CD14-positive monocyte (primary cell): ENCODE measurements at regions not wholly inside any gene's neighbourhood (a gene's known extent, or its start where the extent isn't known, plus 50 kb on each side); places are given as distances from the start of the nearest gene placed in this dataset.

Experiments
- DNase-seq, 3 donors: peaks; one replicate each; pipeline ENCODE4 v3.0.0-alpha.2; 2011 to 2022
- H2AFZ ChIP-seq: 2 replicates; pipeline ENCODE4 v1.6.0; 2012; ENCODE audit warnings: mild to moderate bottlenecking, low read depth, low read length, inconsistent platforms; ENCODE audit not compliant: insufficient read depth, poor library complexity, severe bottlenecking
- H3K27ac ChIP-seq, 2 donors: 1 replicate in 1 of 2; 2 replicates in 1 of 2; pipeline ENCODE4 v1.5.1; 2012 to 2013; ENCODE audit warnings: low read length in 2 of 2, control low read depth in 1 of 2, inconsistent platforms in 1 of 2, low read depth in 1 of 2, mild to moderate bottlenecking in 1 of 2
- H3K27me3 ChIP-seq, 2 donors: one replicate each; pipeline versions ENCODE4 v1.6.0 to v1.6.1; 2011 to 2013; ENCODE audit warnings: low read length in 2 of 2; ENCODE audit not compliant: control insufficient read depth in 2 of 2, insufficient read depth in 2 of 2
- H3K36me3 ChIP-seq, 2 donors: replicated peaks in 1 of 2; 1 replicate in 1 of 2; 2 replicates in 1 of 2; pipeline versions ENCODE4 v1.5.1 to v1.6.1; 2012 to 2013; ENCODE audit warnings: low read length in 2 of 2, control low read depth in 1 of 2, inconsistent platforms in 1 of 2, mild to moderate bottlenecking in 1 of 2; ENCODE audit not compliant: insufficient read depth in 2 of 2, control insufficient read depth in 1 of 2
- H3K4me1 ChIP-seq, 2 donors: 1 replicate in 1 of 2; 2 replicates in 1 of 2; pipeline versions ENCODE4 v1.5.1 to v1.6.1; 2012 to 2013; ENCODE audit warnings: low read length in 2 of 2, control low read depth in 1 of 2, inconsistent platforms in 1 of 2, mild to moderate bottlenecking in 1 of 2, moderate library complexity in 1 of 2; ENCODE audit not compliant: insufficient read depth in 2 of 2, control insufficient read depth in 1 of 2
- H3K4me2 ChIP-seq: replicated peaks from 2 replicates; pipeline ENCODE3; 2012; ENCODE audit warnings: low read length, moderate library complexity, mild to moderate bottlenecking; ENCODE audit not compliant: poor library complexity, severe bottlenecking; ENCODE audit errors: extremely low read depth
- H3K4me3 ChIP-seq, 3 experiments: fragments of 200-600 bp in 1 of 3; sonication (generic) in 1 of 3; replicated peaks in 1 of 3; 1 replicate in 2 of 3; 2 replicates in 1 of 3; pipeline ENCODE4 v1.5.1; 2011 to 2013; ENCODE audit warnings: low read length in 3 of 3, mild to moderate bottlenecking in 3 of 3, control low read depth in 2 of 3, low read depth in 2 of 3, inconsistent platforms in 1 of 3, moderate library complexity in 1 of 3
- H3K79me2 ChIP-seq: 2 replicates; pipeline ENCODE4 v1.6.0; 2012; ENCODE audit warnings: mild to moderate bottlenecking, control low read depth, inconsistent platforms, low read length, moderate library complexity; ENCODE audit not compliant: insufficient read depth
- H3K9ac ChIP-seq: 2 replicates; pipeline ENCODE4 v1.6.0; 2017; ENCODE audit warnings: low read length, mild to moderate bottlenecking; ENCODE audit not compliant: insufficient read depth, poor library complexity, severe bottlenecking
- H3K9me3 ChIP-seq, 2 donors: replicated peaks in 1 of 2; 1 replicate in 1 of 2; 2 replicates in 1 of 2; pipeline versions ENCODE4 v1.5.1 to v1.6.1; 2012 to 2013; ENCODE audit warnings: low read length in 2 of 2, control low read depth in 1 of 2; ENCODE audit not compliant: control insufficient read depth in 1 of 2, insufficient read depth in 1 of 2
- H4K20me1 ChIP-seq: 2 replicates; pipeline ENCODE4 v1.6.0; 2012; ENCODE audit warnings: mild to moderate bottlenecking, low read length, control low read depth, moderate library complexity; ENCODE audit not compliant: insufficient read depth
- H3K27ac Mint-ChIP-seq, 7 donors: one replicate each; pipeline ENCODE4 v1.8.0; 2020; ENCODE audit warnings: mild to moderate bottlenecking in 7 of 7, mixed read lengths in 7 of 7, moderate library complexity in 6 of 7, inconsistent platforms in 2 of 7
- H3K27me3 Mint-ChIP-seq, 3 donors: one replicate each; pipeline ENCODE4 v1.8.0; 2021 to 2022; ENCODE audit warnings: low read depth in 3 of 3, mild to moderate bottlenecking in 3 of 3, mixed read lengths in 3 of 3, moderate library complexity in 3 of 3, inconsistent platforms in 1 of 3
- H3K36me3 Mint-ChIP-seq, 2 donors: one replicate each; pipeline ENCODE4 v1.8.0; 2020; ENCODE audit warnings: mixed read lengths in 2 of 2, inconsistent platforms in 1 of 2, mild to moderate bottlenecking in 1 of 2
- H3K4me1 Mint-ChIP-seq: one replicate; pipeline ENCODE4 v1.8.0; 2020; ENCODE audit warnings: mild to moderate bottlenecking, mixed read lengths
- H3K4me3 Mint-ChIP-seq, 2 donors: one replicate each; pipeline ENCODE4 v1.8.0; 2020; ENCODE audit warnings: mild to moderate bottlenecking in 2 of 2, mixed read lengths in 2 of 2, moderate library complexity in 1 of 2
- H3K9me3 Mint-ChIP-seq, 7 donors: one replicate each; pipeline ENCODE4 v1.8.0; 2020 to 2022; ENCODE audit warnings: mixed read lengths in 7 of 7, mild to moderate bottlenecking in 6 of 7, moderate library complexity in 6 of 7, inconsistent platforms in 2 of 7
- CTCF ChIP-seq: fragments of 200-600 bp; IDR thresholded peaks from one replicate; pipeline ENCODE4 v1.8.0; 2022; ENCODE audit warnings: antibody characterized with exemption, mild to moderate bottlenecking
- WGBS: methylation state at CpG from one replicate; pipeline ENCODE4 v1.1.5; 2013; ENCODE audit warnings: missing lambda C conversion rate; ENCODE audit not compliant: insufficient coverage; 5-methylcytosine and 5-hydroxymethylcytosine counted together
- intact Hi-C, 2 donors: fragments of 100-400 bp; cut with micrococcal nuclease; formaldehyde crosslinking; loops; one replicate each; pipeline versions ENCODE4 v1.15.0 to v1.15.1; 2023

- Mint-ChIP-seq H3K27ac (no peak overlapping the region), H3K36me3 (no peaks in the 10 kb centered on the region), H3K4me3 (no peak overlapping the region), H3K27me3 (peaks cover 0 to 1% (median 0%) of the 10 kb centered on the region in 3 donors), H3K4me1 (no peaks in the 10 kb centered on the region), H3K9me3 (peaks cover 0 to 12% (median 8%) of the 10 kb centered on the region in 7 donors)
- Histone ChIP-seq H4K20me1 (no peaks in the 10 kb centered on the region), H3K79me2 (no peaks in the 10 kb centered on the region), H3K27ac (no peak overlapping the region), H2AFZ (no peak overlapping the region), H3K4me2 (no peak overlapping the region), H3K9me3 (peaks cover 0 to 4% of the 10 kb centered on the region in 2 donors), H3K4me3 (no peak overlapping the region), H3K36me3 (no peaks in the 10 kb centered on the region), H3K27me3 (no peaks in the 10 kb centered on the region), H3K4me1 (no peaks in the 10 kb centered on the region), H3K9ac (no peak overlapping the region)
- no CpG with 5 or more reads among the region's 1 CpG for WGBS
- no peak for DNase-seq
- intact Hi-C loops: no loop called here
- no peak for TF ChIP-seq CTCF
Observed at GRCh38 chr6:113149511-113149910, 707.6 kb upstream of the MARCKS start.

GRCh38 chr6:113160306-113161017 lies 696.7 kb upstream of the MARCKS start:
- no peaks in the 10 kb centered on the region for H3K36me3 ChIP-seq
- H3K4me1 ChIP-seq: no peaks in the 10 kb centered on the region
- no peak for DNase-seq
- no peaks in the 10 kb centered on the region for H3K27me3 ChIP-seq
- H3K9ac ChIP-seq: no peak overlapping the region
- Mint-ChIP-seq H3K27ac (no peak overlapping the region), H3K4me1 (no peaks in the 10 kb centered on the region), H3K36me3 (no peaks in the 10 kb centered on the region), H3K9me3 (peaks cover 0 to 3% (median 0%) of the 10 kb centered on the region in 7 donors), H3K27me3 (no peaks in the 10 kb centered on the region), H3K4me3 (no peak overlapping the region)
- no peak overlapping the region for H3K27ac ChIP-seq
- intact Hi-C loops: no loop called here
- no peak for TF ChIP-seq CTCF
- H3K4me2 ChIP-seq: no peak overlapping the region
- no peak overlapping the region for H2AFZ ChIP-seq
- no peaks in the 10 kb centered on the region for H4K20me1 ChIP-seq
- no peak overlapping the region for H3K4me3 ChIP-seq
- H3K9me3 ChIP-seq: peaks cover 0 to under 1% of the 10 kb centered on the region in 2 donors
- no CpG with 5 or more reads among the region's 5 CpGs for WGBS
- H3K79me2 ChIP-seq: no peaks in the 10 kb centered on the region
